ENCODE measurements at regions not wholly inside any gene's neighbourhood (a gene's known extent, or its start where the extent isn't known, plus 50 kb on each side); places are given as distances from the start of the nearest gene placed in this dataset.
"Not testable (repeated sequence)": the region's sequence is repeated elsewhere in the genome, so short reads cannot be mapped to it uniquely, and the experiment has no call there.

DNA sequence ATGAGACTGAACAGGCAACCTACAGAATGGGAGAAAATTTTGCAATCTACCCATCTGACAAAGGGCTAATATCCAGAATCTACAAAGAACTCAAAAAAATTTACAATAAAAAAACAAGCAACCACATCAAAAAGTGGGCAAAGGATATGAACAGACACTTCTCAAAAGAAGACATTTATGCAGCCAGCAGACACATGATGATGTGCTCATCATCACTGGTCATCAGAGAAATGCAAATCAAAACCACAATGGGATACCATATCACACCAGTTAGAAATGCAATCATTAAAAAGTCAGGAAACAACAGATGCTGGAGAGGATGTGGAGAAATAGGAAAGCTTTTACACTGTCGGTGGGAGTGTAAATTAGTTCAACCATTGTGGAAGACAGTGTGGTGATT, 51.7 kb upstream of the PAXBP1 start:
- DNase-seq = not testable (repeated sequence)

DNA sequence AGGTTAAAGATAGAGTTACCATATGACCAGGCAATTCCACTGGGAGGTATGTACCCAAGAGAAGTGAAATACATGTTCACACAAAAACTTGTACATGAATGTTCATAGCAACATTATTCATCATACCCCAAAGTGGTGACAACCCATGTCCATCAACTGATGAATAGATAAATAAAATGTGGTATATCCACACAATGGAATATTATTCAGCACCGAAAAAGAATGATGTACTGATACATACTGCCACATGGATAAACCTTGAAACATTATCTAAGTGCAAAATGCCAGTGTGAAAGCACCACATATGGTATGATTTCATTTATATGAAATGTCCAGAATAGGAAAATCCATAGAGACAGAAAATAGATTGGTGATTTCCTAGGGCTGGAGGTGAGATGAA, 53.4 kb upstream of the PAXBP1 start:
- no peak for DNase-seq

DNA sequence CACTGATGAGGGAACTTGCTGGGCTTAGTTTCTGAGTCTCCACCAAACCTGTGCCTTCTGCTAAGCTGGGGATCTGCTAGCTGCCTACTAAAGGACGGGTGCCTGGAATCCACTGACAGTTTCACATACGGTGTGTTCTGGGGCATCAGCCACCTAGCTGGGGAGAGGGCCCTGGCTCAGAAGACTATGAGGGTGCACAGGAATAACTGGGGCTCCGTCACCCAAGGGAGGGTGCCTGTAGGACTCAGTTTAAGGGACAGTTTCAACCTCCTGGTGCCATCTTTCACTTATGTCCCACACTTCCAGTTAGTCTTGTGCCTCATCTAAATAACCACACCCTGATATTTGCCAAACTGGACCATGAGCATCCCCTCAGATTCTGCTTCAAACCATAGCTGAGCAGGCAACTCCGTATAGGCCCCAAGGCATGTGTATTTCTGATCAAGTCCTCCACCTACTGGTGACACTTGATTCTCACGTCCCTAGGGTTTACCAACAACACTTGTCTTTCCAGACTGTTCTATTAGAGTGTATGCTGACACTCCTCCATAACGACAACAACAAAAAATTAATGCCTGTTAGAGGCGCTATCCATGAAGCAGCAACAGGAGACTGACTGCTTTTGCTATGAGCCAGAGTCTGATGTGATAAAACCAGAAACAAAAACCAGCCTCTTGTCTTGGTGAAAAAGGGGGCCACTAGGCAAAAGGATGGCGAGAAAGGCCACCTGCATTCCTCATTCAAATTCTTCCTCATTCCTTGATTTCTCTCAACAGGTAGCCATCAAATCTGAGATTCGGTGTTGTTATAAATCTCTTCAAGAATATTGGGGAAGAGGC, 55.0 kb upstream of the PAXBP1 start:
- peak; percentile 10 to 41 for DNase-seq

GRCh38 chr21:32828908-32829307, 57.4 kb upstream of the PAXBP1 start:
- no peak for DNase-seq

DNA sequence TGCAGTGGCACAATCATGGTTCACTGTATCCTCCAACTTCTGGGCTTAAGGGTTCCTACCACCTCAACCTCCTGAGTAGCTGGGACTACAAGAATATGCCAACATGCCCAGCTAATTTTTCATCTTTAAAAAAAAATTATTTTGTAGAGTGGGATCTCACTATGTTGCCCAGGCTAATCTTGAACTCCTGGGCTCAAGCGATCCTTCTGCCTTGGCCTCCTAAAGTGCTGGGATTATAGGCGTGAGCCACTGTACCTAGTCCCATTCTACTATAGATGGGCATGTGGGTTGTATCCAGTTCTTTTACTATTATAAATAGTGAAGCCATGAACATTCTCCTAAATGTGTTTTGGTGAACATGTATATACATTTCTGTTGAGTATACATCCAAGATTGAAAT, 57.9 kb upstream of the PAXBP1 start:
- no peak for DNase-seq

DNA sequence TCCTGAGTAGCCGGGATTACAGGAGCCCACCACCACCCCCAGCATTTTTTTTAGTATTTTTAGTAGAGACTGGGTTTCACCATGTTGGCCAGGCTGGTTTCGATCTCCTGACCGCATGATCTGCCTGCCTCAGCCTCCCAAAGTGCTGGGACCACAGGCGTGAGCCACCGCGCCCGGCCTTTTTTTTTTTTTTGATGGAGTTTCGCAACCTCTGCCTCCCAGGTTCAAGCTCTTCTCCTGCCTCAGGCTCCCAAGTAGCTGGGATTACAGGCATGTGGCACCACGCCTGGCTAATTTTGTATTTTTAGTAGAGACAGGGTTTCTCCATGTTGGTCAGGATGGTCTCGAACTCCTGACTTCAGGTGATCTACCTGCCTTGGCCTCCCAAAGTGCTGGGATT, 60.2 kb upstream of the PAXBP1 start:
- not testable (repeated sequence) for DNase-seq

GRCh38 chr21:32834211-32834915, 62.8 kb upstream of the PAXBP1 start:
- no peak for DNase-seq

- DNase-seq = no peak
These were observed 63.3 kb upstream of the PAXBP1 start for GRCh38 chr21:32834916-32835235.

- DNase-seq = no peak
These were observed 70.6 kb upstream of the PAXBP1 start for GRCh38 chr21:32842146-32842545.

DNA sequence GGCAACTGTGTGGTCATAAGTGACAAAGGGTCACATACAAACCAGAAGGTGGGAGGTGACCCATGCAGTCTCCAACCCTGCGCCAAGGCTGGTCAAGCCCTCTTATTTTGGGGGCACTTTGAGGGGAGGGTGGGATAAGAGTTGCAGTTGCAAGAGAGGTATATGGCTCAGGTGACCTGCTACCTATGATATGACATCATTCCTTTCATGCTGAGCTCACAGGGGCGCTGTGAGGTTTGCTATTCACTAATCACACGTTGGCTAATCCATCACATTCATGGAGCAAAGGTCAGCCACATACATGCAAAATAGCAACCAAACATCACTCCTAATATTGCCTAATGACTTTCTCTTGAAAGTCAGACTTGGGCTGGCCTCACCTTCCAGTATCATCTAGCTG, 72.0 kb upstream of the PAXBP1 start:
- no peak for DNase-seq

DNA sequence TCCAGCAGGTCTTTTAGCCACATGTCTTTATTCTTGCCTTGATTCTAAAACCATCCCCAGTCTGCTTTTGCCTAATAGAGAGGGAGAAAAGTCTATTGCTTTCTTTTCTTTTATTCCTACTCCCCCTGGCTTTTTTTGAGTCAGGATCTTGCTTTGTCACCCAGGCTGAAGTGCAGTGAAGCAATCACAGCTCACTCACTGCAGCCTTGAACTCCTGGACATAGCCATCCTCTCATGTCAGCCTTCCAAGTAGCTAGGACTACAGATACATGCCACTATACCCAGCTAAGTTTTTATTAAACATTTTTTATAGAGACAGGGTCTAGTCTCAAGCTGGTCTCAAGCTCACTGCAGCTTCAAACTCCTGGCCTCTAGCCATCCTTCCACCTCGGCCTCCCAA, 72.5 kb upstream of the PAXBP1 start:
- DNase-seq = no peak

DNA sequence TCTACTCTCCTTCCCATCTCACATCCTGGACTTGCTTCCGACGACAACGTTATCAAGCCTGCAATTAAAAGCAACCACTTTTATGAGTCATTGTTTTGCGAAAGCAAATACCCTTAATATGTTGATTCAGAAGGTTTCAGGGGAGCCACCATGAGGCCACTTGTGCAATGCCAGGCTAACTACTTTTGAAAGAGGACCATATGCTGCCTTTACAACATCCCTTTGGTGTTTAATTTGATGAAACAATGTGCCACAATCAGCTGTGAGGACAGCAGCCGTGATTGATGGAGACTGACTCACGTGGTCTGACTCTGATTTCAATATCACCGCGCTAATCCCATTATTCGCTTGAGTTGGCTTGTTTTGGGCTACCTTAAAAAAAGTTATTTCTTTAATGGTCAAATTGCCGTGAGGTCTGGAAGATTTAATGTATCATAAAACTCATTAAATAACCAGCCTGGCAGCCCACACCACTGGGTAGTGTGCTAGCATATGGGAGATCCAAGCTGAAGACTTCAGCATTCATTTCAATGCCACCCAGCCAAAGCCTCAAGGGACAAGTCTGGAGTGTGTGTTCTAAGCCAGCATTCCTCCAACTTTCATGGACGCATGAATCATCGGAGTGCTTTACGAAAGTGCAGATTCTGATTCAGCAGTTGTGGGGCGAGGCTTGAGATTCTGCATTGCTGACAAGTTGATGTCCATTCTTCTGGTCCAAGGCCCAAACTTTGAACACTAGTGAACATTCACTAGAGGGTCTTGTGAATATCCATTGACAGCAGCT, 73.3 kb upstream of the PAXBP1 start:
- no peak for DNase-seq

GRCh38 chr21:32858628-32859027, 87.1 kb upstream of the PAXBP1 start:
- no peak for DNase-seq

- DNase-seq = no peak
These were observed 88.8 kb upstream of the PAXBP1 start for GRCh38 chr21:32860399-32860798.

DNA sequence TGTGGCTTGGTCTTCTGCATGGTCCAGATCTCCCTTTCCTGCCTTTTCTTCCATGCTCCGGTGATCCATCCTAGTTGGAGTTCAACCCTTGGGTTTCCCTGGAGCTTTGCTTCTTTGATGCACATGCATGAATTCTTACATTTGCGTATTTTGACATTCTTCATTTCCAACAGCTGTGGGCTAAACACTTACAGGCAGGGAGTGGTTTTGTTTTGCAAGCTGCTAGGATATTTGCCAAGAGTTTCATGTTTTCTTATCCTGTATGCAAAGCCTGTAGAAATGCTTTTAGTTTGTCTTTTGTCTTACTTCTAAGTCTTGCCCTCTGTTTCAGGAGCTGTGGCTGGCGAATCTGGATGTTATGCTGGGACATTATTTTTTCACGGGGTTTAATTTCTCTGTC, 90.3 kb upstream of the PAXBP1 start:
- no peak for DNase-seq

DNA sequence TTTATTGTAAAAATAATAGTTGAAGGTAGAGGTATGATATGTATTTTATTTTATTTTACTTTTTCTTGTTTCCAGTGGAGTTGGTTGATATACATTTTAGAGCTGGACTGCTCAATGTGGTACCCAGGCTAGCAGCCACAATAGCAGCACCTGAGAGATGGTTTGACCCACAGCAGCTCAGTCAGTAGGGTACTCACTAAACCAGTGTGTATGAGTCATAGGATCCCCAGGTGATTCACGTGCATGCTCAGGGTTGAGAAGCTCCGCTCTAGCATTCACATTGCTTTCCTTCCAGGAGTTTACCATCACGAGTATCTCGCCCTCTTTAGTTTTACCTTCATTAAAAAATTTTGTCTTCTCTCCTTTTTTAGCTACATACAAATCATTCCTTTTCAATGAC, 96.0 kb upstream of the PAXBP1 start:
- no peak for DNase-seq

- DNase-seq = no peak
These were observed 97.3 kb upstream of the PAXBP1 start for GRCh38 chr21:32868631-32869454.

DNA sequence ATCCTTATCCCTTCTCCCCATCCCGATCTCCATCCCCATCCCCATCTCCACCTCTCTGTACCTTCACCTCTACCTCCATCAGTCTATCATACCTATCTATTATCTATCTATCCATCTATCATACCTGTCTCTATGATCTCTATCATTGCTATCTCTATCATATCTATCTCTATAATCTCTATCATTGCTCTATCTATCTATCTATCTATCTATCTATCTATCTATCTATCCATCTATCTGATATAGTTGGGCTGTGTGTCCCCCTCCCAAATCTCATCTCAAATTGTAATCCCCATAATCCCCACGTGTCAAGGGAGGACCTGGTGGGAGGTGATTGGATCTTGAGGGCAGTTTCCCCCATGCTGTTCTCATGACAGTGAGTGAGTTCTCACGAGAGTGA, 97.9 kb upstream of the PAXBP1 start:
- DNase-seq = no peak

DNA sequence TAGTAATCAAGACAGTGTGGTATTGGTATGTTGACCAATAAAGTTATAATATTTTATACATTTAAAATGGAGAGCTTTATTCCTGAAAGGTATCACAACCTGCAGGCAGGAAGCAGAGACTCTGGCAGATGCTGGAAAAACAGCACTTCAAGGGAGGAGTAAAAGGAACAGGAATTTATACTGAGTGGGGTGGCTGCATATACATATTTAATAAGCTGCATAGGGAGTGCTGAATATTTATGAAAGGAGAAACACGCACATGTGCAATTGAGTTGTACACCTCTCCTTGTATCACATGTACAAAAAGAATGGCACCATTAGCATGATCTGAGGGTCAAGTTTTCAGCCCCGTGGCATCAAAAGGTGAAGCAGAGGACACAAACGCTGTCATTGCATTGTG, 104.9 kb upstream of the PAXBP1 start:
- DNase-seq = no peak

DNA sequence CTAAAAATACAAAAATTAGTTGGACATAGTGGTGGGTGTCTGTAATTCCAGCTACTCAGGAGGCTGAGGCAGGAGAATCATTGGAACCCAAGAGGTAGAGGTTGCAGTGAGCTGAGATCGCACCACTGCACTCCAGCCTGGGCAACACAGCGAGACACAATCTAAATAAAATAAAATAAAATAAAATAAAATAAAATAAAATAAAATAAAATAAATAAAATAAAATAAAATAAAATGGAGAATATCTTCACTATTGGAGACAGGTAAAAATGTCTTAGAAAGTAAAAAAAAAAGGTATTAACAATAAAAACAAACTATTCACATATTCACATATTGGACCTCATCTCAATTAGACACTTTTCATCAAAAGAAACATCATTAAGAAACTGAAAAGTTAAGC, 106.3 kb upstream of the PAXBP1 start:
- not testable (repeated sequence) for DNase-seq

DNA sequence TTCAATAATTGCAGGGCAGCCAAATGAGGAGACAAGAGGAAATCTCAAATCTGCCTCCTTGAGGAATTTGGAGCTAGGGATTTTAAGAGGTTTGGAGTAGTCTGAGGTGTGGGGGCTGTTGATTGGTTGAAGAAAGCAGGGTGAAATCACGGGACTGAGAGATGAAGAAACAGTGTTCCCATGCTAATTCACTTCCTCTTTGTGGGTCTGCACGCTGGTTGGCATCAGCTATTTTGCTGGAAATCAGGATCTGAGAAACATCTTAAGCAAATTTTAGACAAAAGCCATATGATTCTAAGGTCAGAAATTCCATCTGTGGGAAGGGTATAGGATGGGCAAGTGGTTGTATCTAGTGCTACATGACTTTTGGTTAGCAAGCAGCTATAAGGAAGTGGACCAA, 107.1 kb upstream of the PAXBP1 start:
- DNase-seq = no peak

DNA sequence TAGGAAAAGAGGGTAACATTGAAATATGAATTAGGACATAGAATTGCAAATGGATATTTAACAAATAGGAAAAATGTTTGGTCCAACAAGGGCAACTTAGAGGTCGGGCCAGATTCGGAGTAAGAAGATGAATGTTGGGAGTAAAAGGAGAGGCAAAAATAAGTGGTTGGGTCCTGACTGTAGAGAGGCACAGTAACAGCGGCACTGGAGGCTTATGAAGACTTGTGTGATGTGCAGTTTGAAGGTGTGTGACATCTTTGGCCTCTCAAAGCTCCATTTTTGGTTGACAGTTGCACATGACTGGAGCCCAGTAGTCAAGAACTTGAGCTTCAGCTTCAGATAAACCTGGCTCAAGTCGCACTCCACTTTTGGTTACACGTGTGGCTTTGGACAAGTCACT, 109.9 kb upstream of the PAXBP1 start:
- DNase-seq = no peak

DNA sequence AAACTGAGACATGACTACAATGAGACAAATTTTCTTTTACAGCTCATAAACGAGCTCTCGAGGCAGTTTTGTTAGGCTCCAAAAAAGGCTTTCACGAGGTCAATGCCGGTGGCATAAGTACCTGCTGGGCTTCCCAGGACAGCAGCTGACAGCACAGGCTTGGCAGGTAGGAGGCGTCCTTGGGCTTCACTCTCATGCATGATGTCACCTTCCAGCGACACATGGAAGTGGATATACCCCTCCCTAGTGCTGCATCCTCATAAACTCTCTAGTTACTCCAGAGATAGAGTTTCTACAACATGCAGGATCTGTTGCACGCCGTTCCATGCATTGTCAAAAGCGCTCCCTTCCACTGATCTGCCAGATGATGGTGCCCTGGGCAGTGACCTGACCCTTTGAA, 112.5 kb upstream of the PAXBP1 start:
- DNase-seq = no peak

Data from stimulated activated CD4-positive, alpha-beta T cell treated with anti-CD3 and anti-CD28 coated beads, Interleukin-2, amount 100 ng/mL, for 24 hours (primary cell).